GM12864 (cell line): ENCODE measurements at regions not wholly inside any gene's neighbourhood (a gene's known extent, or its start where the extent isn't known, plus 50 kb on each side); places are given as distances from the start of the nearest gene placed in this dataset.

ENCODE experiments used
- DNase-seq: peaks from one replicate; pipeline ENCODE4 v3.0.0-alpha.2; 2011; ENCODE audit warnings: low read depth
- H3K4me3 ChIP-seq: 2 replicates; pipeline ENCODE4 v1.5.1; 2011; ENCODE audit warnings: mild to moderate bottlenecking, low read depth, low read length, control low read depth
- TF ChIP-seq, protein P1 (sequence below): IDR thresholded peaks from 2 replicates; pipeline ENCODE4 v1.5.1; 2011; ENCODE audit warnings: low read depth, mild to moderate bottlenecking, moderate library complexity, low read length, control low read depth, inconsistent platforms; ENCODE audit errors: missing control alignments

DNA sequence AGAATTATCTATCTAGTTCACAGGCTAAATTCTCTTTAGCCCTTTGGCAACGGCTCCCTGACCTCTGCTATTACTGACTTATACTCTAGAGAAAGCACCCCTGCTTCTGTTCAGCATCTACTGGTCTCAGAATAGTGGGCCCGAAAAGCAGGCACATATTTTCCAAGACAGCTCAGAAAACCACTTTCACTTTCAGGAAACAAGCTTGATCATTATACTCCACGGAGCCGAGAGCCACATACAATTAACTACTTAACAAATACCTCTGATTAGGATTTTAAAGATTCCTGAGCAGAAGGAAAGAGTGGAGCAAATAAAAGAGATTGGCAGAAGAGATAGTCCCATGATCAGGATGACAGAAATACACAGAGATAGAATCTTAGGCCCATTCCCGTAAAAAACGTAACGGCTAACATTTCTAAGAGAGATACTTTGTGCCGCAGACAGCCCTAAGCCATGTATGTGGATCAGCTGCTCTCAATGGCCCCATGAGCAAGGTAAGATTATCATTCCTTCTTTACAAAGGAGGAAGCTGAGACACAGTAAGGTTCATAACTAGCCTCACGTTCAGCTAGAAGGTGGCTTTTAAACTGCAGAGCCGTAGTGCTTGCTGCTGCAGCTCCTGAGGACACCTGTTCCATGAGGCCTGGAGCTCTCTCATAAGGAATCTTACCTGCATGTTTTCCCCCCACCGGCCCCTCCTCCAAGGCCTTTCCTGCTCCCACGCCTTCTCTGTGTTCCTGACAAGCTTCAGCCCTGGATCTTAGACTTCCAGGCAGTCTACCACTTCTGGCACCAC lies 227.2 kb downstream of the FOXO1 start:
- TF ChIP-seq, protein P1, sequence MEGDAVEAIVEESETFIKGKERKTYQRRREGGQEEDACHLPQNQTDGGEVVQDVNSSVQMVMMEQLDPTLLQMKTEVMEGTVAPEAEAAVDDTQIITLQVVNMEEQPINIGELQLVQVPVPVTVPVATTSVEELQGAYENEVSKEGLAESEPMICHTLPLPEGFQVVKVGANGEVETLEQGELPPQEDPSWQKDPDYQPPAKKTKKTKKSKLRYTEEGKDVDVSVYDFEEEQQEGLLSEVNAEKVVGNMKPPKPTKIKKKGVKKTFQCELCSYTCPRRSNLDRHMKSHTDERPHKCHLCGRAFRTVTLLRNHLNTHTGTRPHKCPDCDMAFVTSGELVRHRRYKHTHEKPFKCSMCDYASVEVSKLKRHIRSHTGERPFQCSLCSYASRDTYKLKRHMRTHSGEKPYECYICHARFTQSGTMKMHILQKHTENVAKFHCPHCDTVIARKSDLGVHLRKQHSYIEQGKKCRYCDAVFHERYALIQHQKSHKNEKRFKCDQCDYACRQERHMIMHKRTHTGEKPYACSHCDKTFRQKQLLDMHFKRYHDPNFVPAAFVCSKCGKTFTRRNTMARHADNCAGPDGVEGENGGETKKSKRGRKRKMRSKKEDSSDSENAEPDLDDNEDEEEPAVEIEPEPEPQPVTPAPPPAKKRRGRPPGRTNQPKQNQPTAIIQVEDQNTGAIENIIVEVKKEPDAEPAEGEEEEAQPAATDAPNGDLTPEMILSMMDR = no peak
- DNase-seq = no peak
- H3K4me3 ChIP-seq = no peak overlapping the region

DNA sequence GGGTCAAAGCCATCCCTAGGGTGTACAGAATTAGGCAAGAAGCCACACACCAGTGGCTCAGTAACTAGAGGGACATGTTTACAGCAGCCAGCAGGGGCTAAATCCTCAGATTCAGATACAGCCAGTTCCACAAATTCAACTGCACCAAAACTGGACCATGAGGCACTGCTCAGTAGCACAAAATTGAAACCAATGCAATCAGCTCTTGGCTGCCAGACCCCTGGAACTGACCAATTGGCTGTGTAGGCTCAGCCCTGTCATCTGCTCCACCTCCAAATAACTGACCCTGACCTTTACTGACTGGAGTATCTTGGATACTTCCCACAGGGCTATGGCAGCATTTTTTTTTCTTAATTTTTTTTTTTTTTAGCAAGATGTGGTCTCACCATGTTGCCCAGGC lies 226.5 kb downstream of the FOXO1 start:
- no peak for DNase-seq
- no peak overlapping the region for H3K4me3 ChIP-seq
- TF ChIP-seq, protein P1 = no peak

DNA sequence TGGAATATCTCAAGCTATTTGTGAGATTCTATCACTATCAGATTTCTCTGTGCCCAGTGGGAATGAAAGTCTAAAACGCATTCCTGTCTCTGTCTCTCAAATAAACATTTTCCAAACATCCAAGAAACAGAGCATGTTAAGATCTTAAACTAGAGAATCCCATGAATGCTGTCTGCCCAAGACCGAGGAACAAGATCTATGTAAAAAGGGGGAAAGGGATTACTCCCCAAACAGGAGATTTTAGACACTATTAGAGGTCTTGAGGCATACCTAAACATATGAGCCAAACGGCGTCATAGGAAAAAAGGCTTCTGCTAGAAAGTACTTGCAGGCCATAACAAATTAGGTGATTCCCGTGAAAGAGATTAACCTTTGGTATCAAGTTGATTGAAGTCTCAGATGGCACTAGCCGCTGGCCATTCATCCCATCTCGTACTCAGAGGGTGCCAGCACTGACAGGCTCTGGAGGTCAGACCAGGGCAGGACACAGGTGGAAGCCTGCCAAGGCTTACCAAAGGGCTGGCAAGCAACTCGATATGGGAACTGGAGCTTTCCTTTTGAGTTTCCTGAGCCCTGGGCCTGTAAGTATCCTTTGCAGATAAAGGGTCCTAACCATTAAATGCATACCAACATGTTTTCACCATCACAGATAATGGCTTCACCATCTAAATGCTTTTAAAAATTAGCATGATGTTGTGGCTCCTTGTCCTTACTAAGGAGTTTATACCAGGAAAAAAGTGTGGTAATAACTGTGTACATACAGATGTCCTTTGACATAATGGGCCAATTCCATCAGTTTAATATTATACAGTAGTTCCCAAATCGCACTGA lies 225.2 kb downstream of the FOXO1 start:
- H3K4me3 ChIP-seq = no peak overlapping the region
- TF ChIP-seq, protein P1 = no peak
- no peak for DNase-seq

DNA sequence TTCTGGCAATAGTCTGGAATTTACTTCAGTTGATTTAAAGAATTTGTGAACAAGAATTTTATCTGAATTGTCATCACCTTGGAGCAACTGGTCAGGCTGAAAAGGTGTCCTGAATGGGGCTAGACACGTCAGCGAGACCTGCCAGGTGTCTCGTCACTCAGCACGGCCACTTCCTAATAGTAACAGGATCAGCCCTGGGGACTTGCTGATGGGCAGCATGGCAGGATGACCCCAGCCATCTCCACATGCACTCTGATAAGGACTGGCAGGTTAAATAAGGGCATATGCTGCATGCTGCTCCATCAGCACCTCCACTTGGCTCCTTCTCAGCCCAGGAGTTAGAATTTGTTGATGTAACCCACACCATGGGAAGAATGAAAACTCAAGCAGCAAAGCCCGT lies 224.2 kb downstream of the FOXO1 start:
- no peak overlapping the region for H3K4me3 ChIP-seq
- no peak for DNase-seq
- TF ChIP-seq, protein P1 = no peak

DNA sequence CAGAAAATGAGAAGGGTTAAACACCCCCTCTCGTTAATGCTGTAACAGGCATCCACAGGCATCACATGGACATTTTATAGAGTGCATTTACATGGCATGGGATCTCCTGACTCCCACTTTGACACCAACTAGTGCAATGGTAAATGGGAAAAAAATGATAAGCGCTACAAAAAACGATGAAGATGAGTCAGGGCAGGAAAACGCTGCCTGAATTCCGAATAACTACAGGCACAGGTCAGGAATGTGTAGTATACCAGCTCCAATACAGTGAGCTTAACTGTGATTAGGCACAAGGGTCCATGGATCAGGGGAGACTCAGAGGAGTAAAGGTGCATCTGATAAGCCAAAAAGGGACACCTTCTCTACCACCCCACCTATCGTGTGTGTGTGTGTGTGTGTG lies 223.6 kb downstream of the FOXO1 start:
- H3K4me3 ChIP-seq = no peak overlapping the region
- TF ChIP-seq, protein P1 = no peak
- DNase-seq = no peak

DNA sequence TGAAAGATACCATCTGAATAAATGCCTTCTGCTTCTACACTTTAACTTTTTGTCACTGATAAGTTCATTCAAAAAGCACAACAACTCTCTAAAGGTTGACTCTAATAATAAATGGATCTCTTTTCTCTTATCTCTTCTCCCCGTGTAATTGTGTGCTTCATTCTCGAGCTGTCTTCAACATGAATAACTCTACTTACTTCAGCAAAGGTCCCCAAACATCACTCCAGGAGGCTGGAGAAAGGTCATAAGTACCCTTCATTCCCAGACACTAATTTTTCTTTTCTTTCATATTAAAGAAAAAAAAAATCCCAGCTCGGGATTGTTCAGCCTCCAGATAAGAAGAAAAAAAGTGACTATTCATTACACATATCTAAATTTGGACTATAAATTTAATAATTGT lies 222.2 kb downstream of the FOXO1 start:
- no peak for DNase-seq
- TF ChIP-seq, protein P1 = no peak

More for the DNA sequence above, 222.2 kb downstream of the FOXO1 start:
- H3K4me3 ChIP-seq = no peak overlapping the region
